Ishikawa (cell line): ENCODE measurements at regions not wholly inside any gene's neighbourhood (a gene's known extent, or its start where the extent isn't known, plus 50 kb on each side); places are given as distances from the start of the nearest gene placed in this dataset.

Experiments
- CEBPB ChIP-seq: IDR thresholded peaks from 2 replicates; pipeline ENCODE4 v1.6.1; 2012
- CREB1 ChIP-seq: IDR thresholded peaks from 2 replicates; pipeline ENCODE4 v1.6.1; 2012; ENCODE audit warnings: low read depth
- EGR1 ChIP-seq: IDR thresholded peaks from 2 replicates; pipeline ENCODE4 v1.6.1; 2012
- EP300 ChIP-seq: IDR thresholded peaks from 2 replicates; pipeline ENCODE4 v1.6.1; 2012; ENCODE audit warnings: borderline replicate concordance
- FOXM1 ChIP-seq: IDR thresholded peaks from 2 replicates; pipeline ENCODE4 v1.6.1; 2012; ENCODE audit warnings: low read depth, borderline replicate concordance
- MAX ChIP-seq: IDR thresholded peaks from 2 replicates; pipeline ENCODE4 v1.6.1; 2012
- NFIC ChIP-seq: IDR thresholded peaks from 2 replicates; pipeline ENCODE4 v1.6.1; 2012
- RAD21 ChIP-seq: IDR thresholded peaks from 2 replicates; pipeline ENCODE4 v1.6.1; 2012; ENCODE audit warnings: low read depth
- TAF1 ChIP-seq: IDR thresholded peaks from 2 replicates; pipeline ENCODE4 v1.6.1; 2012; ENCODE audit warnings: low read depth, mild to moderate bottlenecking
- TCF12 ChIP-seq: IDR thresholded peaks from 2 replicates; pipeline ENCODE4 v1.6.1; 2012; ENCODE audit warnings: low read depth
- TEAD4 ChIP-seq: IDR thresholded peaks from 2 replicates; pipeline ENCODE4 v1.6.1; 2012
- YY1 ChIP-seq: IDR thresholded peaks from 2 replicates; pipeline ENCODE4 v1.6.1; 2012; ENCODE audit warnings: low read depth
- ZBTB7A ChIP-seq: IDR thresholded peaks from 2 replicates; pipeline ENCODE4 v1.6.1; 2012; ENCODE audit warnings: low read depth
- TF ChIP-seq, protein P1 (sequence below): IDR thresholded peaks from 2 replicates; pipeline ENCODE4 v1.6.1; 2012; ENCODE audit warnings: low read depth, mild to moderate bottlenecking
- TF ChIP-seq, protein P2 (sequence below): IDR thresholded peaks from 2 replicates; pipeline ENCODE4 v1.6.1; 2012

GRCh38 chr22:48395201-48395600, 1432.5 kb downstream of the BRD1 start:
- TF ChIP-seq EP300 = no peak
- TF ChIP-seq NFIC = no peak
- no peak for TF ChIP-seq TEAD4
- no peak for TF ChIP-seq TAF1
- no peak for TF ChIP-seq TCF12
- TF ChIP-seq YY1 = no peak
- no peak for TF ChIP-seq EGR1
- no peak for TF ChIP-seq CREB1
- TF ChIP-seq ZBTB7A = no peak
- TF ChIP-seq, protein P1, sequence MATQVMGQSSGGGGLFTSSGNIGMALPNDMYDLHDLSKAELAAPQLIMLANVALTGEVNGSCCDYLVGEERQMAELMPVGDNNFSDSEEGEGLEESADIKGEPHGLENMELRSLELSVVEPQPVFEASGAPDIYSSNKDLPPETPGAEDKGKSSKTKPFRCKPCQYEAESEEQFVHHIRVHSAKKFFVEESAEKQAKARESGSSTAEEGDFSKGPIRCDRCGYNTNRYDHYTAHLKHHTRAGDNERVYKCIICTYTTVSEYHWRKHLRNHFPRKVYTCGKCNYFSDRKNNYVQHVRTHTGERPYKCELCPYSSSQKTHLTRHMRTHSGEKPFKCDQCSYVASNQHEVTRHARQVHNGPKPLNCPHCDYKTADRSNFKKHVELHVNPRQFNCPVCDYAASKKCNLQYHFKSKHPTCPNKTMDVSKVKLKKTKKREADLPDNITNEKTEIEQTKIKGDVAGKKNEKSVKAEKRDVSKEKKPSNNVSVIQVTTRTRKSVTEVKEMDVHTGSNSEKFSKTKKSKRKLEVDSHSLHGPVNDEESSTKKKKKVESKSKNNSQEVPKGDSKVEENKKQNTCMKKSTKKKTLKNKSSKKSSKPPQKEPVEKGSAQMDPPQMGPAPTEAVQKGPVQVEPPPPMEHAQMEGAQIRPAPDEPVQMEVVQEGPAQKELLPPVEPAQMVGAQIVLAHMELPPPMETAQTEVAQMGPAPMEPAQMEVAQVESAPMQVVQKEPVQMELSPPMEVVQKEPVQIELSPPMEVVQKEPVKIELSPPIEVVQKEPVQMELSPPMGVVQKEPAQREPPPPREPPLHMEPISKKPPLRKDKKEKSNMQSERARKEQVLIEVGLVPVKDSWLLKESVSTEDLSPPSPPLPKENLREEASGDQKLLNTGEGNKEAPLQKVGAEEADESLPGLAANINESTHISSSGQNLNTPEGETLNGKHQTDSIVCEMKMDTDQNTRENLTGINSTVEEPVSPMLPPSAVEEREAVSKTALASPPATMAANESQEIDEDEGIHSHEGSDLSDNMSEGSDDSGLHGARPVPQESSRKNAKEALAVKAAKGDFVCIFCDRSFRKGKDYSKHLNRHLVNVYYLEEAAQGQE = no peak
- TF ChIP-seq MAX = no peak
- TF ChIP-seq, protein P2, sequence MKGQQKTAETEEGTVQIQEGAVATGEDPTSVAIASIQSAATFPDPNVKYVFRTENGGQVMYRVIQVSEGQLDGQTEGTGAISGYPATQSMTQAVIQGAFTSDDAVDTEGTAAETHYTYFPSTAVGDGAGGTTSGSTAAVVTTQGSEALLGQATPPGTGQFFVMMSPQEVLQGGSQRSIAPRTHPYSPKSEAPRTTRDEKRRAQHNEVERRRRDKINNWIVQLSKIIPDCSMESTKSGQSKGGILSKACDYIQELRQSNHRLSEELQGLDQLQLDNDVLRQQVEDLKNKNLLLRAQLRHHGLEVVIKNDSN = no peak
- TF ChIP-seq RAD21 = no peak
- TF ChIP-seq FOXM1 = no peak
- TF ChIP-seq CEBPB = no peak

GRCh38 chr22:48394787-48395186, 1432.9 kb downstream of the BRD1 start:
- TF ChIP-seq YY1 (no peak), CREB1 (no peak), NFIC (no peak), ZBTB7A (no peak), TEAD4 (no peak), EGR1 (no peak), EP300 (no peak), MAX (no peak), FOXM1 (no peak), TCF12 (no peak), TAF1 (no peak), RAD21 (no peak), CEBPB (no peak)
- TF ChIP-seq, protein P1 = no peak
- TF ChIP-seq, protein P2 = no peak

GRCh38 chr22:48393885-48394284, 1433.8 kb downstream of the BRD1 start:
- TF ChIP-seq CEBPB = no peak
- TF ChIP-seq TAF1 = no peak
- TF ChIP-seq, protein P2 = no peak
- no peak for TF ChIP-seq RAD21
- TF ChIP-seq ZBTB7A = no peak
- TF ChIP-seq CREB1 = no peak
- no peak for TF ChIP-seq EGR1
- no peak for TF ChIP-seq TEAD4
- TF ChIP-seq YY1 = no peak
- no peak for TF ChIP-seq EP300
- TF ChIP-seq TCF12 = no peak
- no peak for TF ChIP-seq NFIC
- no peak for TF ChIP-seq FOXM1
- TF ChIP-seq, protein P1 = no peak
- no peak for TF ChIP-seq MAX

DNA sequence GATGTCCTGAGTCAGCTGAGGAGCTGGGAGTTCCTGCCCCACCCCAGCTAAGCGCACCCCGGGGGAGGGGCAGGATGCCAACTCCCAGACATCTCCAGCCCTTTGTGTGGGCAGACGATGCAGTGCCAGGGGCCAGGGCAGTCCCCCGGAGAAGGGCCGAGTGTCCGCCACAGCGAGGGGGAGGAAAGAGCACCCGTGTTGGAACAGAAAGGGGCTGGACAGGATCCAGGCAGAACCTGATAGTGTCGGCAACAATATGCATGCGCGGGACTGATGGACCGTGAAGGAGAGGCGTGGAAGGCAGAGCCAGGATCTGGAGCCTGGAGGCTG, 1434.7 kb downstream of the BRD1 start:
- no peak for TF ChIP-seq CEBPB
- TF ChIP-seq TCF12 = no peak
- TF ChIP-seq YY1 = no peak
- no peak for TF ChIP-seq CREB1
- TF ChIP-seq TEAD4 = no peak
- TF ChIP-seq TAF1 = no peak
- TF ChIP-seq ZBTB7A = no peak
- TF ChIP-seq, protein P1 = no peak
- TF ChIP-seq, protein P2 = no peak
- no peak for TF ChIP-seq NFIC
- TF ChIP-seq MAX = no peak
